ENCODE measurements at regions not wholly inside any gene's neighbourhood (a gene's known extent, or its start where the extent isn't known, plus 50 kb on each side); places are given as distances from the start of the nearest gene placed in this dataset.
"Not testable (repeated sequence)": the region's sequence is repeated elsewhere in the genome, so short reads cannot be mapped to it uniquely, and the experiment has no call there.

DNA sequence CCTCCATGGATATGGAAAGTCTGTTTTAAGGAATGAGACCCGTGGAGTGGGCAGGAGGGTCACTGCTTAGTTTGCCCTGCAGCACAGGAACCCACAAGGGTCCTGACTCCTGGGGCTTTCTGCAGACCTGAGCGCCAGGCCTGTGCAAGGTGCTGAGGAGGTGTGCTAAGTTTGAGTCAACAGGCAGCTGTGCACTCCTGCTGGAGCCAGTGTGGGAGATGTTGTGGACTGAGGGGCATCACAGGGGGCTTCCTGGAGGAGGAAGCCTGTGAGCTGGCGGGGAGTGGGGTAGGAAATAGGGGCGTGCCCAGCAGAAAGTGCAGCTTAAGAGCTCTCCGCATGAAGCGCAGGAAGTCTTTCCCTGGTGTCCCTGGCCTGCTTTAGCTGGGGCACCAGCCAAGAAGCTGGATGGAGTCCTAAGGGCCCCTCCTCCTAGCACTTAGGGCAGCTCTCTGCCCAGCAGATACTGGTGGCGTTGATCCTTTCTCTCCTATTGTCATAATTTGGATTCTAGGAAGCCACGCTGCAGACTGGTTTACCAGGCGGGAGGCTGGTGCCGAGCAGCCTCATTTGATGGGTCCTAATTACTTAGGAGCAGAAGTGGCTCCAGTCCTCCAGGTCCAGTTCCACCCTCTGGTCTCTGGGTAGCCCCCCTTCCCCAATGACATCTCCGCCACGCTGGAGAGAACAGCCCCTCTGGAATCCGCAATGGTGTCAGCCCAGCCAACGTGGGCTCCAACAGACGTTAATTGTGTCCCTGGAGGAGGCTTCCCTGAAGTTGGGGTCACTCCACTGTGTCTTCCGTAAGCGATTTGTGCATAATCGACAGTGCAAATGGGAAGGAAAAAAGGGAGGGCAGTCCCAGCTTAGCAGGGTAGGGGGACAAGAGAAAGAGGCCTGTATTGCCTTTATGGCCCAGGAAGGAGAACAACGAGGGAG lies 309.2 kb downstream of the ZNF536 start:
- H3F3A ChIP-seq (ENCODE audit: insufficient read depth, low read length, poor library complexity, severe bottlenecking): no peaks in the 10 kb centered on the region
- TF ChIP-seq TAF1 (IDR thresholded peaks at IDR 0.05; ENCODE audit: low read depth): no peak
- TF ChIP-seq, protein P1, sequence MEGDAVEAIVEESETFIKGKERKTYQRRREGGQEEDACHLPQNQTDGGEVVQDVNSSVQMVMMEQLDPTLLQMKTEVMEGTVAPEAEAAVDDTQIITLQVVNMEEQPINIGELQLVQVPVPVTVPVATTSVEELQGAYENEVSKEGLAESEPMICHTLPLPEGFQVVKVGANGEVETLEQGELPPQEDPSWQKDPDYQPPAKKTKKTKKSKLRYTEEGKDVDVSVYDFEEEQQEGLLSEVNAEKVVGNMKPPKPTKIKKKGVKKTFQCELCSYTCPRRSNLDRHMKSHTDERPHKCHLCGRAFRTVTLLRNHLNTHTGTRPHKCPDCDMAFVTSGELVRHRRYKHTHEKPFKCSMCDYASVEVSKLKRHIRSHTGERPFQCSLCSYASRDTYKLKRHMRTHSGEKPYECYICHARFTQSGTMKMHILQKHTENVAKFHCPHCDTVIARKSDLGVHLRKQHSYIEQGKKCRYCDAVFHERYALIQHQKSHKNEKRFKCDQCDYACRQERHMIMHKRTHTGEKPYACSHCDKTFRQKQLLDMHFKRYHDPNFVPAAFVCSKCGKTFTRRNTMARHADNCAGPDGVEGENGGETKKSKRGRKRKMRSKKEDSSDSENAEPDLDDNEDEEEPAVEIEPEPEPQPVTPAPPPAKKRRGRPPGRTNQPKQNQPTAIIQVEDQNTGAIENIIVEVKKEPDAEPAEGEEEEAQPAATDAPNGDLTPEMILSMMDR (IDR thresholded peaks at IDR 0.05; ENCODE audit: poor library complexity, severe bottlenecking): no peak
- H3K4me3 ChIP-seq (ENCODE audit: low read length): no peak overlapping the region
- H3K4me2 ChIP-seq (ENCODE audit: low read length): no peak overlapping the region
- H3K9me3 ChIP-seq (ENCODE audit: low read length): no peaks in the 10 kb centered on the region
- H3K27ac ChIP-seq (ENCODE audit: low read length): no peak overlapping the region
- no peaks in the 10 kb centered on the region for H3K27me3 ChIP-seq (ENCODE audit: insufficient read depth, low read depth, low read length)
- no peaks in the 10 kb centered on the region for H3K36me3 ChIP-seq (ENCODE audit: insufficient read depth, low read length)
- H2AFZ ChIP-seq (ENCODE audit: low read depth, low read length): no peak overlapping the region
- H4K20me1 ChIP-seq (ENCODE audit: insufficient read depth): no peaks in the 10 kb centered on the region
- no peaks in the 10 kb centered on the region for H3K79me2 ChIP-seq (replicated peaks; ENCODE audit: insufficient read depth, low read length)
- H3K9me2 ChIP-seq (ENCODE audit: insufficient read depth, low read length): no peaks in the 10 kb centered on the region
- no peak overlapping the region for H3K9ac ChIP-seq (ENCODE audit: low read length)

DNA sequence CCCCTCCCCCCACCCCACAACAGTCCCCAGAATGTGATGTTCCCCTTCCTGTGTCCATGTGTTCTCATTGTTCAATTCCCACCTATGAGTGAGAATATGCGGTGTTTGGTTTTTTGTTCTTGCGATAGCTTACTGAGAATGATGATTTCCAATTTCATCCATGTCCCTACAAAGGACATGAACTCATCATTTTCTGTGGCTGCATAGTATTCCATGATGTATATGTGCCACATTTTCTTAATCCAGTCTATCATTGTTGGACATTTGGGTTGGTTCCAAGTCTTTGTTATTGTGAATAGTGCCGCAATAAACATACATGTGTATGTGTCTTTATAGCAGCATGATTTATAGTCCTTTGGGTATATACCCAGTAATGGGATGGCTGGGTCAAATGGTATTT lies 308.2 kb downstream of the ZNF536 start:
- H3K36me3 ChIP-seq (ENCODE audit: insufficient read depth, low read length); H3K79me2 ChIP-seq (replicated peaks; ENCODE audit: insufficient read depth, low read length); H3K4me3 ChIP-seq (ENCODE audit: low read length); H3K9me2 ChIP-seq (ENCODE audit: insufficient read depth, low read length); H2AFZ ChIP-seq (ENCODE audit: low read depth, low read length); H3K9ac ChIP-seq (ENCODE audit: low read length); H3K4me2 ChIP-seq (ENCODE audit: low read length); H3K27me3 ChIP-seq (ENCODE audit: insufficient read depth, low read depth, low read length); H3K27ac ChIP-seq (ENCODE audit: low read length); H3K9me3 ChIP-seq (ENCODE audit: low read length); H3F3A ChIP-seq (ENCODE audit: insufficient read depth, low read length, poor library complexity, severe bottlenecking); H4K20me1 ChIP-seq (ENCODE audit: insufficient read depth): not testable (repeated sequence)

- H3K79me2 ChIP-seq (replicated peaks; ENCODE audit: insufficient read depth, low read length): no peaks in the 10 kb centered on the region
- H3K9ac ChIP-seq (ENCODE audit: low read length): no peak overlapping the region
- H3K27ac ChIP-seq (ENCODE audit: low read length): no peak overlapping the region
- H3K4me2 ChIP-seq (ENCODE audit: low read length): no peak overlapping the region
- no peak overlapping the region for H3K4me3 ChIP-seq (ENCODE audit: low read length)
- H4K20me1 ChIP-seq (ENCODE audit: insufficient read depth): no peaks in the 10 kb centered on the region
- TF ChIP-seq, protein P1 (IDR thresholded peaks at IDR 0.05; ENCODE audit: poor library complexity, severe bottlenecking): no peak
- TF ChIP-seq TAF1 (IDR thresholded peaks at IDR 0.05; ENCODE audit: low read depth) (no peak), MXI1 (conservative IDR thresholded peaks at IDR 0.05; ENCODE audit: poor library complexity, severe bottlenecking) (no peak), SMC3 (conservative IDR thresholded peaks at IDR 0.05; ENCODE audit: poor library complexity) (no peak), REST (IDR thresholded peaks at IDR 0.05; ENCODE audit: borderline replicate concordance) (no peak), EP300 (conservative IDR thresholded peaks at IDR 0.05; ENCODE audit: poor library complexity, severe bottlenecking) (no peak), EZH2 (IDR thresholded peaks at IDR 0.05; ENCODE audit: borderline replicate concordance, insufficient read depth, low read length, poor library complexity, severe bottlenecking) (no peak), POLR2AphosphoS5 (IDR thresholded peaks at IDR 0.05) (no peak), RAD21 (conservative IDR thresholded peaks at IDR 0.05) (no peak)
- H3F3A ChIP-seq (ENCODE audit: insufficient read depth, low read length, poor library complexity, severe bottlenecking): no peaks in the 10 kb centered on the region
- no peak overlapping the region for H2AFZ ChIP-seq (ENCODE audit: low read depth, low read length)
- H3K9me3 ChIP-seq (ENCODE audit: low read length): no peaks in the 10 kb centered on the region
- no peaks in the 10 kb centered on the region for H3K9me2 ChIP-seq (ENCODE audit: insufficient read depth, low read length)
- H3K27me3 ChIP-seq (ENCODE audit: insufficient read depth, low read depth, low read length): no peaks in the 10 kb centered on the region
- no peaks in the 10 kb centered on the region for H3K36me3 ChIP-seq (ENCODE audit: insufficient read depth, low read length)
Measured at GRCh38 chr19:30679789-30680188, 307.6 kb downstream of the ZNF536 start.

All from neural cell (in vitro differentiated cells).